Endothelial cell of umbilical vein (primary cell): ENCODE measurements at regions not wholly inside any gene's neighbourhood (a gene's known extent, or its start where the extent isn't known, plus 50 kb on each side); places are given as distances from the start of the nearest gene placed in this dataset.

Experiments
- BruUV-seq: library from RNA; stranded (reverse); fragments of 400-500 nt; replicated peaks from 2 replicates; lab custom pipeline; 2021; lab: Mats Ljungman, UMichigan
- CTCF ChIA-PET: fragments of 300-600, 350-600 bp; sonication (Branson Sonifier 250); formaldehyde crosslinking; loops from one replicate; lab custom pipeline; 2021; ENCODE audit warnings: antibody characterized with exemption, inconsistent platforms; lab: Charles Lee
- POLR2A ChIA-PET: fragments of 300-600, 350-600 bp; sonication (Branson Sonifier 250); formaldehyde crosslinking; loops from one replicate; lab custom pipeline; 2021; ENCODE audit warnings: antibody characterized with exemption, inconsistent platforms; lab: Charles Lee
- DNase-seq: peaks from one replicate; pipeline ENCODE4 v3.0.0-alpha.2; 2011; ENCODE audit warnings: low read depth, low spot score
- FAIRE-seq: peaks from 2 replicates; lab custom pipeline; 2011; peaks lifted over from hg19 to GRCh38; lab: Jason Lieb, UNC
- H2AFZ ChIP-seq: 2 replicates; pipeline ENCODE4 v1.6.0; 2012; ENCODE audit warnings: low read depth, low read length, control low read depth, inconsistent platforms
- H3K27ac ChIP-seq: 2 replicates; pipeline ENCODE4 v1.5.1; 2011; ENCODE audit warnings: low read depth, mild to moderate bottlenecking, control low read depth, low read length, moderate library complexity; ENCODE audit not compliant: insufficient read depth
- H3K27me3 ChIP-seq, 2 experiments: 2 replicates each; pipeline versions ENCODE4 v1.6.0 to v1.6.1; 2011; ENCODE audit warnings: low read length in 2 of 2, mixed read lengths in 1 of 2; ENCODE audit not compliant: control insufficient read depth in 2 of 2, insufficient read depth in 2 of 2
- H3K36me3 ChIP-seq, 2 experiments: 2 replicates in 1 of 2; 3 replicates in 1 of 2; pipeline ENCODE4 v1.5.1; 2011; ENCODE audit warnings: low read length in 2 of 2, mild to moderate bottlenecking in 1 of 2, moderate library complexity in 1 of 2; ENCODE audit not compliant: control insufficient read depth in 2 of 2, insufficient read depth in 2 of 2; ENCODE audit errors: extremely low read depth in 1 of 2
- H3K4me1 ChIP-seq: 3 replicates; pipeline ENCODE4 v1.5.1; 2011; ENCODE audit warnings: mild to moderate bottlenecking, low read length; ENCODE audit not compliant: control insufficient read depth, insufficient read depth; ENCODE audit errors: extremely low read depth
- H3K4me2 ChIP-seq: 2 replicates; pipeline ENCODE4 v1.6.1; 2011; ENCODE audit warnings: low read length, control low read depth, mixed read lengths; ENCODE audit not compliant: insufficient read depth
- H3K4me3 ChIP-seq, 3 experiments: fragments of 200-600 bp in 1 of 3; sonication (generic), shearing (Covaris generic) in 1 of 3; replicated peaks in 1 of 3; 2 replicates each; pipeline ENCODE4 v1.5.1; 2011 to 2016; ENCODE audit warnings: control low read depth in 3 of 3, low read length in 3 of 3, mild to moderate bottlenecking in 2 of 3, inconsistent platforms in 1 of 3, low read depth in 1 of 3, moderate library complexity in 1 of 3; ENCODE audit not compliant: insufficient read depth in 1 of 3
- H3K79me2 ChIP-seq: 2 replicates; pipeline ENCODE4 v1.6.0; 2012; ENCODE audit warnings: low read length, inconsistent platforms; ENCODE audit not compliant: control insufficient read depth, insufficient read depth
- H3K9ac ChIP-seq: replicated peaks from 2 replicates; pipeline ENCODE3; 2011; ENCODE audit warnings: low read length, control low read depth; ENCODE audit not compliant: insufficient read depth; ENCODE audit errors: extremely low read depth
- H3K9me1 ChIP-seq: replicated peaks from 3 replicates; pipeline ENCODE4 v1.6.0; 2011; ENCODE audit warnings: mild to moderate bottlenecking, low read length; ENCODE audit not compliant: control insufficient read depth, insufficient read depth; ENCODE audit errors: extremely low read depth
- H3K9me3 ChIP-seq: replicated peaks from 2 replicates; pipeline ENCODE4 v1.5.1; 2012; ENCODE audit warnings: low read length, inconsistent platforms; ENCODE audit not compliant: control insufficient read depth, insufficient read depth
- H4K20me1 ChIP-seq: replicated peaks from 2 replicates; pipeline ENCODE3; 2011; ENCODE audit warnings: mild to moderate bottlenecking, low read length; ENCODE audit not compliant: control insufficient read depth, insufficient read depth; ENCODE audit errors: extremely low read depth
- EZH2 ChIP-seq: IDR thresholded peaks from 2 replicates; pipeline ENCODE4 v1.6.1; 2012; ENCODE audit warnings: borderline replicate concordance, low read depth, mild to moderate bottlenecking, moderate library complexity, low read length, inconsistent platforms; ENCODE audit not compliant: severe bottlenecking
- FOS ChIP-seq: IDR thresholded peaks from 2 replicates; pipeline ENCODE4 v1.6.1; 2011; ENCODE audit warnings: mild to moderate bottlenecking, low read length, moderate library complexity, borderline replicate concordance; ENCODE audit not compliant: insufficient read depth
- GATA2 ChIP-seq: IDR thresholded peaks from 2 replicates; pipeline ENCODE4 v1.7.0; 2011; ENCODE audit warnings: low read depth, mild to moderate bottlenecking, moderate library complexity, mixed read lengths, low read length; ENCODE audit not compliant: insufficient read length, insufficient read depth
- JUN ChIP-seq: IDR thresholded peaks from 2 replicates; pipeline ENCODE4 v1.6.1; 2011; ENCODE audit warnings: borderline replicate concordance, low read depth; ENCODE audit not compliant: insufficient read length, insufficient read depth
- MYC ChIP-seq: IDR thresholded peaks from one replicate; pipeline ENCODE4 v1.6.1; 2011; ENCODE audit warnings: mild to moderate bottlenecking, low read depth, low read length
- POLR2A ChIP-seq: IDR thresholded peaks from 2 replicates; pipeline ENCODE4 v1.6.1; 2012; ENCODE audit warnings: low read depth, mild to moderate bottlenecking, control low read depth, low read length
- POLR2AphosphoS5 ChIP-seq: IDR thresholded peaks from 2 replicates; pipeline ENCODE4 v1.6.1; 2012; ENCODE audit warnings: low read depth, mild to moderate bottlenecking, control low read depth, low read length, moderate library complexity; ENCODE audit not compliant: insufficient read depth
- dilution Hi-C: fragments of 300-500 bp; cut with MboI; formaldehyde crosslinking; loops from one replicate; pipeline ENCODE4 v1.15.0; 2019; ENCODE audit warnings: low sequenced_read_pairs; ENCODE audit not compliant: extremely low pct_ligation_motif_present
- intact Hi-C: fragments of 100-400 bp; cut with micrococcal nuclease; formaldehyde crosslinking; loops from one replicate; pipeline ENCODE4 v1.10.0; 2022
- TF ChIP-seq, protein P1 (sequence below), 2 donors: IDR thresholded peaks; 1 replicate in 1 of 2; 2 replicates in 1 of 2; pipeline ENCODE4 v1.5.1; 2011; ENCODE audit warnings: low read length in 2 of 2, mild to moderate bottlenecking in 2 of 2, moderate library complexity in 2 of 2, control low read depth in 1 of 2, inconsistent platforms in 1 of 2, low read depth in 1 of 2; ENCODE audit not compliant: insufficient read depth in 1 of 2; ENCODE audit errors: extremely low read depth in 1 of 2
- TF ChIP-seq, protein P2 (sequence below): IDR thresholded peaks from 2 replicates; pipeline ENCODE4 v1.6.1; 2011; ENCODE audit not compliant: insufficient read depth, insufficient read length

DNA sequence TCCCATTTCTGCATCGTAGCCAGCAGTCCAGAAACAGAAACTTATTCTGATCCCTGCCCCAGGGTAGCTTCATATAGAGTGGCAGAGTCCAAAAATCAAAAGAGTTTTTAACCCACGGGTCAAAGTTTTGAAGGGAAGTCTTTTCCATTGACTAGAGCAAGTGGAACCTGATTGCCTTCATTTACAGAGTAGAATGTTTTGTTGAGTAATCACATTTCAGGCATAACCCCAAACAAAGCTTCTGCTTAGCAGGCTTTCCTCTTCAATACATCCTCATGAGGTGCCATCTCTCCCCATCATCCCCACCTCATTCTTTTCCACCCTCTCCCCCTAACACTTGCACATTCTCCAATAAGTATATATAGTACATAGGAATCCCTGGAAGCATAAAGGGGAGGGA lies 516.0 kb upstream of the FBXO33 start:
- ChIA-PET CTCF (no interaction called here), POLR2A (no interaction called here)
- DNase-seq (no peak), FAIRE-seq (no peak)
- TF ChIP-seq POLR2A (no peak), MYC (no peak), JUN (no peak), FOS (no peak), EZH2 (no peak), GATA2 (no peak), POLR2AphosphoS5 (no peak)
- TF ChIP-seq, protein P1, sequence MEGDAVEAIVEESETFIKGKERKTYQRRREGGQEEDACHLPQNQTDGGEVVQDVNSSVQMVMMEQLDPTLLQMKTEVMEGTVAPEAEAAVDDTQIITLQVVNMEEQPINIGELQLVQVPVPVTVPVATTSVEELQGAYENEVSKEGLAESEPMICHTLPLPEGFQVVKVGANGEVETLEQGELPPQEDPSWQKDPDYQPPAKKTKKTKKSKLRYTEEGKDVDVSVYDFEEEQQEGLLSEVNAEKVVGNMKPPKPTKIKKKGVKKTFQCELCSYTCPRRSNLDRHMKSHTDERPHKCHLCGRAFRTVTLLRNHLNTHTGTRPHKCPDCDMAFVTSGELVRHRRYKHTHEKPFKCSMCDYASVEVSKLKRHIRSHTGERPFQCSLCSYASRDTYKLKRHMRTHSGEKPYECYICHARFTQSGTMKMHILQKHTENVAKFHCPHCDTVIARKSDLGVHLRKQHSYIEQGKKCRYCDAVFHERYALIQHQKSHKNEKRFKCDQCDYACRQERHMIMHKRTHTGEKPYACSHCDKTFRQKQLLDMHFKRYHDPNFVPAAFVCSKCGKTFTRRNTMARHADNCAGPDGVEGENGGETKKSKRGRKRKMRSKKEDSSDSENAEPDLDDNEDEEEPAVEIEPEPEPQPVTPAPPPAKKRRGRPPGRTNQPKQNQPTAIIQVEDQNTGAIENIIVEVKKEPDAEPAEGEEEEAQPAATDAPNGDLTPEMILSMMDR (IDR thresholded peaks at IDR 0.05; ENCODE audit: extremely low read depth in 1 of 2, insufficient read depth in 1 of 2, low read depth in 1 of 2, low read length in 2 of 2), result no peak
- TF ChIP-seq, protein P2, sequence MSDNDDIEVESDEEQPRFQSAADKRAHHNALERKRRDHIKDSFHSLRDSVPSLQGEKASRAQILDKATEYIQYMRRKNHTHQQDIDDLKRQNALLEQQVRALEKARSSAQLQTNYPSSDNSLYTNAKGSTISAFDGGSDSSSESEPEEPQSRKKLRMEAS, result no peak
- Histone ChIP-seq H3K9me1 (no peaks in the 10 kb centered on the region), H3K4me1 (no peaks in the 10 kb centered on the region), H3K9me3 (peaks cover 2% of the 10 kb centered on the region), H3K27me3 (no peaks in the 10 kb centered on the region), H2AFZ (no peak overlapping the region), H3K27ac (no peak overlapping the region), H3K36me3 (no peaks in the 10 kb centered on the region), H3K4me2 (no peak overlapping the region), H3K79me2 (no peaks in the 10 kb centered on the region), H3K9ac (no peak overlapping the region), H4K20me1 (no peaks in the 10 kb centered on the region), H3K4me3 (no peak overlapping the region)
- intact Hi-C loops (no loop called here), dilution Hi-C loops (no loop called here)
- no TSS peak for BruUV-seq
